ENCODE measurements at regions not wholly inside any gene's neighbourhood (a gene's known extent, or its start where the extent isn't known, plus 50 kb on each side); places are given as distances from the start of the nearest gene placed in this dataset.

DNA sequence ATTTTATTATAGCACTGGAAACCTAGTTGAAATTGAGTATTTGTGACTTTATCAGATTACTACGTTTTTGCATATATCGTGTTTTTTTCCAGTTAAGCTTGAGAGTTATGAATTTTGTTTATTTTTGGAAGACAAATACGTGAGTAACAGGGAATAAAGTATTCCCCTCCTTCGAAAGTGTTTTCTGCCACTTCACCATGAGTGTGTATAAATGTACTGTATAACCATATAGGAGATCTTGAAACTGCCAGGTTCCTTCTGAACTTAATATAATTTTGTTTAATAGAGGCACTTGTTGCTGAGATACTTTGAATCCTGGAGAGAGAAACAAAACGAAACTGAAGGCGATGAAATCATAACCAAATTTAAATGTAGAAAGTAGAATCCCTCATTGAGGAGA, 1004.4 kb upstream of the ZEB2 start:
- no peak for TF ChIP-seq POLR2A (IDR thresholded peaks at IDR 0.05)
- TF ChIP-seq, protein P1, sequence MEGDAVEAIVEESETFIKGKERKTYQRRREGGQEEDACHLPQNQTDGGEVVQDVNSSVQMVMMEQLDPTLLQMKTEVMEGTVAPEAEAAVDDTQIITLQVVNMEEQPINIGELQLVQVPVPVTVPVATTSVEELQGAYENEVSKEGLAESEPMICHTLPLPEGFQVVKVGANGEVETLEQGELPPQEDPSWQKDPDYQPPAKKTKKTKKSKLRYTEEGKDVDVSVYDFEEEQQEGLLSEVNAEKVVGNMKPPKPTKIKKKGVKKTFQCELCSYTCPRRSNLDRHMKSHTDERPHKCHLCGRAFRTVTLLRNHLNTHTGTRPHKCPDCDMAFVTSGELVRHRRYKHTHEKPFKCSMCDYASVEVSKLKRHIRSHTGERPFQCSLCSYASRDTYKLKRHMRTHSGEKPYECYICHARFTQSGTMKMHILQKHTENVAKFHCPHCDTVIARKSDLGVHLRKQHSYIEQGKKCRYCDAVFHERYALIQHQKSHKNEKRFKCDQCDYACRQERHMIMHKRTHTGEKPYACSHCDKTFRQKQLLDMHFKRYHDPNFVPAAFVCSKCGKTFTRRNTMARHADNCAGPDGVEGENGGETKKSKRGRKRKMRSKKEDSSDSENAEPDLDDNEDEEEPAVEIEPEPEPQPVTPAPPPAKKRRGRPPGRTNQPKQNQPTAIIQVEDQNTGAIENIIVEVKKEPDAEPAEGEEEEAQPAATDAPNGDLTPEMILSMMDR (IDR thresholded peaks at IDR 0.05), result no peak
